GM18907 (cell line): ENCODE measurements at regions not wholly inside any gene's neighbourhood (a gene's known extent, or its start where the extent isn't known, plus 50 kb on each side); places are given as distances from the start of the nearest gene placed in this dataset.
"Not testable (repeated sequence)": the region's sequence is repeated elsewhere in the genome, so short reads cannot be mapped to it uniquely, and the experiment has no call there.

Experiments used
- ATAC-seq: cut with Tn5 transposase; IDR thresholded peaks from one replicate; pipeline ENCODE4 v1.9.1; 2021; ENCODE audit warnings: mild to moderate bottlenecking, moderate library complexity; ENCODE audit not compliant: unreplicated experiment

- ATAC-seq: no peak
Observed at GRCh38 chrX:115966920-115967319, 203.6 kb upstream of the AGTR2 start.

GRCh38 chrX:115968436-115969252 lies 201.9 kb upstream of the AGTR2 start:
- ATAC-seq: peak; percentile 85

- no peak for ATAC-seq
Observed at GRCh38 chrX:115970718-115971117, 199.8 kb upstream of the AGTR2 start.

GRCh38 chrX:115972717-115973116 lies 197.8 kb upstream of the AGTR2 start:
- ATAC-seq: no peak

- no peak for ATAC-seq
Observed at GRCh38 chrX:115978068-115978467, 192.5 kb upstream of the AGTR2 start.

GRCh38 chrX:115983148-115983547 lies 187.4 kb upstream of the AGTR2 start:
- not testable (repeated sequence) for ATAC-seq

GRCh38 chrX:115987464-115987863 lies 183.1 kb upstream of the AGTR2 start:
- not testable (repeated sequence) for ATAC-seq

GRCh38 chrX:115988825-115989224 lies 181.7 kb upstream of the AGTR2 start:
- no peak for ATAC-seq

- ATAC-seq: no peak
Observed at GRCh38 chrX:115989686-115990085, 180.9 kb upstream of the AGTR2 start.

- peak; percentile 3 for ATAC-seq
Observed at GRCh38 chrX:116009346-116009745, 161.2 kb upstream of the AGTR2 start.

- ATAC-seq: peak; percentile 79
Observed at GRCh38 chrX:116009861-116010710, 160.5 kb upstream of the AGTR2 start.

GRCh38 chrX:116010939-116011338 lies 159.6 kb upstream of the AGTR2 start:
- ATAC-seq: no peak

- no peak for ATAC-seq
Observed at GRCh38 chrX:116031331-116031730, 139.2 kb upstream of the AGTR2 start.
